ENCODE measurements at regions not wholly inside any gene's neighbourhood (a gene's known extent, or its start where the extent isn't known, plus 50 kb on each side); places are given as distances from the start of the nearest gene placed in this dataset.

- TF ChIP-seq CTCF (IDR thresholded peaks at IDR 0.05) (no peak), FOXP4 (CRISPR knock-in tag; IDR thresholded peaks at IDR 0.05) (no peak), MAX (CRISPR knock-in tag; IDR thresholded peaks at IDR 0.05) (no peak), SOX15 (CRISPR knock-in tag; IDR thresholded peaks at IDR 0.05) (no peak), ESRRA (CRISPR knock-in tag; IDR thresholded peaks at IDR 0.05; ENCODE audit: borderline replicate concordance) (no peak), ZNF138 (CRISPR knock-in tag; conservative IDR thresholded peaks at IDR 0.05) (no peak), ZNF219 (CRISPR knock-in tag; IDR thresholded peaks at IDR 0.05; ENCODE audit: borderline replicate concordance) (no peak), NR3C1 (CRISPR knock-in tag; conservative IDR thresholded peaks at IDR 0.05; ENCODE audit: low read depth) (no peak), E2F4 (CRISPR knock-in tag; IDR thresholded peaks at IDR 0.05; ENCODE audit: borderline replicate concordance, low read depth) (no peak)
Observed at GRCh38 chr6:148151896-148152643, 190.6 kb upstream of the SASH1 start.
